Endothelial cell of umbilical vein (primary cell): ENCODE measurements at regions not wholly inside any gene's neighbourhood (a gene's known extent, or its start where the extent isn't known, plus 50 kb on each side); places are given as distances from the start of the nearest gene placed in this dataset.
A peak's percentile ranks its signal among the peaks of the same experiment; 100 is the strongest.

Experiments used
- BruUV-seq: library from RNA; stranded (reverse); fragments of 400-500 nt; replicated peaks from 2 replicates; lab custom pipeline; 2021; lab: Mats Ljungman, UMichigan
- CTCF ChIA-PET: fragments of 300-600, 350-600 bp; sonication (Branson Sonifier 250); formaldehyde crosslinking; loops from one replicate; lab custom pipeline; 2021; ENCODE audit warnings: antibody characterized with exemption, inconsistent platforms; lab: Charles Lee
- POLR2A ChIA-PET: fragments of 300-600, 350-600 bp; sonication (Branson Sonifier 250); formaldehyde crosslinking; loops from one replicate; lab custom pipeline; 2021; ENCODE audit warnings: antibody characterized with exemption, inconsistent platforms; lab: Charles Lee
- DNase-seq: peaks from one replicate; pipeline ENCODE4 v3.0.0-alpha.2; 2011; ENCODE audit warnings: low read depth, low spot score
- FAIRE-seq: peaks from 2 replicates; lab custom pipeline; 2011; peaks lifted over from hg19 to GRCh38; lab: Jason Lieb, UNC
- H2AFZ ChIP-seq: 2 replicates; pipeline ENCODE4 v1.6.0; 2012; ENCODE audit warnings: low read depth, low read length, control low read depth, inconsistent platforms
- H3K27ac ChIP-seq: 2 replicates; pipeline ENCODE4 v1.5.1; 2011; ENCODE audit warnings: low read depth, mild to moderate bottlenecking, control low read depth, low read length, moderate library complexity; ENCODE audit not compliant: insufficient read depth
- H3K27me3 ChIP-seq, 2 experiments: 2 replicates each; pipeline versions ENCODE4 v1.6.0 to v1.6.1; 2011; ENCODE audit warnings: low read length in 2 of 2, mixed read lengths in 1 of 2; ENCODE audit not compliant: control insufficient read depth in 2 of 2, insufficient read depth in 2 of 2
- H3K36me3 ChIP-seq, 2 experiments: 2 replicates in 1 of 2; 3 replicates in 1 of 2; pipeline ENCODE4 v1.5.1; 2011; ENCODE audit warnings: low read length in 2 of 2, mild to moderate bottlenecking in 1 of 2, moderate library complexity in 1 of 2; ENCODE audit not compliant: control insufficient read depth in 2 of 2, insufficient read depth in 2 of 2; ENCODE audit errors: extremely low read depth in 1 of 2
- H3K4me1 ChIP-seq: 3 replicates; pipeline ENCODE4 v1.5.1; 2011; ENCODE audit warnings: mild to moderate bottlenecking, low read length; ENCODE audit not compliant: control insufficient read depth, insufficient read depth; ENCODE audit errors: extremely low read depth
- H3K4me2 ChIP-seq: 2 replicates; pipeline ENCODE4 v1.6.1; 2011; ENCODE audit warnings: low read length, control low read depth, mixed read lengths; ENCODE audit not compliant: insufficient read depth
- H3K4me3 ChIP-seq, 3 experiments: fragments of 200-600 bp in 1 of 3; sonication (generic), shearing (Covaris generic) in 1 of 3; replicated peaks in 1 of 3; 2 replicates each; pipeline ENCODE4 v1.5.1; 2011 to 2016; ENCODE audit warnings: control low read depth in 3 of 3, low read length in 3 of 3, mild to moderate bottlenecking in 2 of 3, inconsistent platforms in 1 of 3, low read depth in 1 of 3, moderate library complexity in 1 of 3; ENCODE audit not compliant: insufficient read depth in 1 of 3
- H3K79me2 ChIP-seq: 2 replicates; pipeline ENCODE4 v1.6.0; 2012; ENCODE audit warnings: low read length, inconsistent platforms; ENCODE audit not compliant: control insufficient read depth, insufficient read depth
- H3K9ac ChIP-seq: replicated peaks from 2 replicates; pipeline ENCODE3; 2011; ENCODE audit warnings: low read length, control low read depth; ENCODE audit not compliant: insufficient read depth; ENCODE audit errors: extremely low read depth
- H3K9me1 ChIP-seq: replicated peaks from 3 replicates; pipeline ENCODE4 v1.6.0; 2011; ENCODE audit warnings: mild to moderate bottlenecking, low read length; ENCODE audit not compliant: control insufficient read depth, insufficient read depth; ENCODE audit errors: extremely low read depth
- H3K9me3 ChIP-seq: replicated peaks from 2 replicates; pipeline ENCODE4 v1.5.1; 2012; ENCODE audit warnings: low read length, inconsistent platforms; ENCODE audit not compliant: control insufficient read depth, insufficient read depth
- H4K20me1 ChIP-seq: replicated peaks from 2 replicates; pipeline ENCODE3; 2011; ENCODE audit warnings: mild to moderate bottlenecking, low read length; ENCODE audit not compliant: control insufficient read depth, insufficient read depth; ENCODE audit errors: extremely low read depth
- CTCF ChIP-seq, 2 donors: IDR thresholded peaks; 1 replicate in 1 of 2; 2 replicates in 1 of 2; pipeline ENCODE4 v1.5.1; 2011; ENCODE audit warnings: low read length in 2 of 2, mild to moderate bottlenecking in 2 of 2, moderate library complexity in 2 of 2, control low read depth in 1 of 2, inconsistent platforms in 1 of 2, low read depth in 1 of 2; ENCODE audit not compliant: insufficient read depth in 1 of 2; ENCODE audit errors: extremely low read depth in 1 of 2
- EZH2 ChIP-seq: IDR thresholded peaks from 2 replicates; pipeline ENCODE4 v1.6.1; 2012; ENCODE audit warnings: borderline replicate concordance, low read depth, mild to moderate bottlenecking, moderate library complexity, low read length, inconsistent platforms; ENCODE audit not compliant: severe bottlenecking
- GATA2 ChIP-seq: IDR thresholded peaks from 2 replicates; pipeline ENCODE4 v1.7.0; 2011; ENCODE audit warnings: low read depth, mild to moderate bottlenecking, moderate library complexity, mixed read lengths, low read length; ENCODE audit not compliant: insufficient read length, insufficient read depth
- MYC ChIP-seq: IDR thresholded peaks from one replicate; pipeline ENCODE4 v1.6.1; 2011; ENCODE audit warnings: mild to moderate bottlenecking, low read depth, low read length
- POLR2A ChIP-seq: IDR thresholded peaks from 2 replicates; pipeline ENCODE4 v1.6.1; 2012; ENCODE audit warnings: low read depth, mild to moderate bottlenecking, control low read depth, low read length
- POLR2AphosphoS5 ChIP-seq: IDR thresholded peaks from 2 replicates; pipeline ENCODE4 v1.6.1; 2012; ENCODE audit warnings: low read depth, mild to moderate bottlenecking, control low read depth, low read length, moderate library complexity; ENCODE audit not compliant: insufficient read depth
- dilution Hi-C: fragments of 300-500 bp; cut with MboI; formaldehyde crosslinking; loops from one replicate; pipeline ENCODE4 v1.15.0; 2019; ENCODE audit warnings: low sequenced_read_pairs; ENCODE audit not compliant: extremely low pct_ligation_motif_present
- intact Hi-C: fragments of 100-400 bp; cut with micrococcal nuclease; formaldehyde crosslinking; loops from one replicate; pipeline ENCODE4 v1.10.0; 2022

GRCh38 chr2:8151888-8152287, 530.0 kb upstream of the ID2 start:
- CTCF ChIA-PET, result no interaction called here
- no peaks in the 10 kb centered on the region for H3K9me1 ChIP-seq
- dilution Hi-C loops, result no loop called here
- H2AFZ ChIP-seq, result peak overlapping the region; percentile 30
- intact Hi-C loops, result loop anchor here (1.0 kb wide), 1 partner anchor 529 kb away; no protein-coding TSS in a partner anchor
- BruUV-seq, result no TSS peak
- no peak for TF ChIP-seq CTCF (IDR thresholded peaks at IDR 0.05; ENCODE audit: extremely low read depth in 1 of 2, insufficient read depth in 1 of 2, low read depth in 1 of 2, low read length in 2 of 2)
- no peak overlapping the region for H3K4me3 ChIP-seq
- H3K27me3 ChIP-seq, result no peaks in the 10 kb centered on the region
- POLR2A ChIA-PET, result no interaction called here
- no peaks in the 10 kb centered on the region for H3K36me3 ChIP-seq
- FAIRE-seq, result peak; percentile 75
- no peak overlapping the region for H3K27ac ChIP-seq
- no peak overlapping the region for H3K9ac ChIP-seq
- no peaks in the 10 kb centered on the region for H4K20me1 ChIP-seq
- DNase-seq, result peak; percentile 44
- no peaks in the 10 kb centered on the region for H3K79me2 ChIP-seq
- H3K4me1 ChIP-seq, result peaks cover 40% of the 10 kb centered on the region
- peak overlapping the region; percentile 50 for H3K4me2 ChIP-seq
- H3K9me3 ChIP-seq, result no peaks in the 10 kb centered on the region

- H3K9me3 ChIP-seq, result no peaks in the 10 kb centered on the region
- H3K4me1 ChIP-seq, result peaks cover 40% of the 10 kb centered on the region
- DNase-seq, result no peak
- ChIA-PET CTCF (no interaction called here), POLR2A (no interaction called here)
- no peak overlapping the region for H3K4me2 ChIP-seq
- H3K27me3 ChIP-seq, result no peaks in the 10 kb centered on the region
- dilution Hi-C loops, result no loop called here
- no peaks in the 10 kb centered on the region for H3K9me1 ChIP-seq
- no peak overlapping the region for H3K4me3 ChIP-seq
- BruUV-seq, result no TSS peak
- H3K36me3 ChIP-seq, result no peaks in the 10 kb centered on the region
- FAIRE-seq, result no peak
- TF ChIP-seq GATA2 (no peak), EZH2 (no peak), MYC (no peak), CTCF (IDR thresholded peaks at IDR 0.05; ENCODE audit: extremely low read depth in 1 of 2, insufficient read depth in 1 of 2, low read depth in 1 of 2, low read length in 2 of 2) (no peak), POLR2AphosphoS5 (no peak), POLR2A (no peak)
- H3K27ac ChIP-seq, result no peak overlapping the region
- H3K79me2 ChIP-seq, result no peaks in the 10 kb centered on the region
- intact Hi-C loops, result loop anchor here (1.0 kb wide), 1 partner anchor 529 kb away; no protein-coding TSS in a partner anchor
- H4K20me1 ChIP-seq, result no peaks in the 10 kb centered on the region
- H2AFZ ChIP-seq, result no peak overlapping the region
- H3K9ac ChIP-seq, result no peak overlapping the region
Observed at GRCh38 chr2:8152392-8153257, 529.2 kb upstream of the ID2 start.
